PC-3 (cell line): ENCODE measurements at regions not wholly inside any gene's neighbourhood (a gene's known extent, or its start where the extent isn't known, plus 50 kb on each side); places are given as distances from the start of the nearest gene placed in this dataset.

Experiments used
- ATAC-seq: fragments of 200-7000 bp; cut with Tn5 transposase; 2 replicates; pipeline ENCODE4 v1.9.1; 2020; ENCODE audit warnings: mild to moderate bottlenecking, moderate library complexity
- BruUV-seq: library from RNA; stranded (reverse); fragments of 400-500 nt; replicated peaks from 2 replicates; lab custom pipeline; 2021; lab: Mats Ljungman, UMichigan
- CTCF ChIA-PET: fragments of 300-600 bp; sonication (Branson Sonifier 250); formaldehyde crosslinking; loops from one replicate; lab custom pipeline; 2022; ENCODE audit warnings: antibody characterized with exemption; lab: Charles Lee
- POLR2A ChIA-PET: fragments of 300-600 bp; sonication (Branson Sonifier 250); formaldehyde crosslinking; loops from one replicate; lab custom pipeline; 2022; ENCODE audit warnings: antibody characterized with exemption; ENCODE audit not compliant: unreplicated experiment; lab: Charles Lee
- DNase-seq: peaks from one replicate; pipeline ENCODE4 v3.0.0-alpha.2; 2015
- H2AFZ ChIP-seq: fragments of 300-600 bp; sonication (generic); 2 replicates; pipeline ENCODE4 v1.6.0; 2016; ENCODE audit warnings: antibody characterized with exemption, low read length
- H3F3A ChIP-seq: fragments of 300-600 bp; sonication (generic); one replicate; pipeline ENCODE4 v1.6.0; 2017; ENCODE audit warnings: antibody characterized with exemption, low read length, control low read depth, mild to moderate bottlenecking; ENCODE audit not compliant: unreplicated experiment
- H3K27ac ChIP-seq: fragments of 300-600 bp; sonication (generic); 2 replicates; pipeline ENCODE4 v1.5.1; 2016; ENCODE audit warnings: mild to moderate bottlenecking, low read length
- H3K27me3 ChIP-seq: fragments of 300-600 bp; sonication (generic); 2 replicates; pipeline ENCODE4 v1.6.1; 2016; ENCODE audit warnings: low read length, mixed read lengths
- H3K36me3 ChIP-seq: fragments of 300-600 bp; sonication (generic); 2 replicates; pipeline ENCODE4 v1.6.1; 2016; ENCODE audit warnings: low read depth, mixed run types, low read length, mixed read lengths
- H3K4me1 ChIP-seq: fragments of 300-600 bp; sonication (generic); 2 replicates; pipeline ENCODE4 v1.5.1; 2016; ENCODE audit warnings: low read length; ENCODE audit not compliant: insufficient read depth
- H3K4me2 ChIP-seq: fragments of 300-600 bp; sonication (generic); 2 replicates; pipeline ENCODE4 v1.6.0; 2016; ENCODE audit warnings: low read length
- H3K4me3 ChIP-seq: fragments of 300-600 bp; sonication (generic); 2 replicates; pipeline ENCODE4 v1.5.1; 2016; ENCODE audit warnings: mild to moderate bottlenecking, low read length, mixed read lengths
- H3K79me2 ChIP-seq: fragments of 300-600 bp; sonication (generic); 2 replicates; pipeline ENCODE4 v1.6.1; 2017; ENCODE audit warnings: low read length, mixed read lengths
- H3K9ac ChIP-seq: fragments of 300-600 bp; sonication (generic); 2 replicates; pipeline ENCODE4 v1.6.0; 2016; ENCODE audit warnings: mild to moderate bottlenecking, low read length
- H3K9me2 ChIP-seq: fragments of 300-600 bp; sonication (generic); replicated peaks from 2 replicates; pipeline ENCODE4 v1.6.1; 2016; ENCODE audit warnings: mixed run types, low read length, mixed read lengths
- H3K9me3 ChIP-seq: fragments of 300-600 bp; sonication (generic); 2 replicates; pipeline ENCODE4 v1.6.1; 2016; ENCODE audit warnings: low read length, mixed read lengths
- H4K20me1 ChIP-seq: fragments of 300-600 bp; sonication (generic); 2 replicates; pipeline ENCODE4 v1.6.1; 2016; ENCODE audit warnings: low read length, mixed read lengths
- CTCF ChIP-seq: fragments of 300-600 bp; sonication (generic); conservative IDR thresholded peaks from 2 replicates; pipeline ENCODE4 v1.5.1; 2017; ENCODE audit warnings: antibody characterized with exemption, low read depth, mild to moderate bottlenecking, low read length
- EZH2 ChIP-seq: fragments of 300-600 bp; sonication (generic); IDR thresholded peaks from one replicate; pipeline ENCODE4 v1.6.1; 2017; ENCODE audit warnings: antibody characterized with exemption, mild to moderate bottlenecking, low read length; ENCODE audit not compliant: unreplicated experiment
- EZH2phosphoT487 ChIP-seq: fragments of 300-600 bp; sonication (generic); IDR thresholded peaks from 2 replicates; pipeline ENCODE4 v1.6.1; 2018; ENCODE audit warnings: mild to moderate bottlenecking, antibody characterized with exemption, low read length, borderline replicate concordance
- intact Hi-C: fragments of 100-400 bp; cut with micrococcal nuclease; formaldehyde crosslinking; loops from 2 replicates; pipeline ENCODE4 v1.9.0; 2023

GRCh38 chr21:22438428-22439086, 1440.3 kb downstream of the NCAM2 start:
- CTCF ChIA-PET = no interaction called here
- H3F3A ChIP-seq = no peaks in the 10 kb centered on the region
- H3K4me1 ChIP-seq = no peaks in the 10 kb centered on the region
- H3K27me3 ChIP-seq = no peaks in the 10 kb centered on the region
- H3K36me3 ChIP-seq = no peaks in the 10 kb centered on the region
- no peaks in the 10 kb centered on the region for H3K9me3 ChIP-seq
- DNase-seq (no peak), ATAC-seq (no peak)
- H3K4me2 ChIP-seq = 0 out of 2 replicates have a peak overlapping the region, but pooled peaks have one; percentile 42
- H3K9me2 ChIP-seq = no peaks in the 10 kb centered on the region
- H3K79me2 ChIP-seq = no peaks in the 10 kb centered on the region
- POLR2A ChIA-PET = no interaction called here
- H3K9ac ChIP-seq = no peak overlapping the region
- H3K27ac ChIP-seq = no peak overlapping the region
- BruUV-seq = no TSS peak
- no peaks in the 10 kb centered on the region for H4K20me1 ChIP-seq
- peak; percentile 25; the same call in 1 of the 2 replicates for TF ChIP-seq CTCF
- TF ChIP-seq EZH2 = no peak
- TF ChIP-seq EZH2phosphoT487 = no peak
- intact Hi-C loops = no loop called here
- peak overlapping the region; percentile 79 for H2AFZ ChIP-seq
- 0 out of 2 replicates have a peak overlapping the region, but pooled peaks have one; percentile 7 for H3K4me3 ChIP-seq

DNA sequence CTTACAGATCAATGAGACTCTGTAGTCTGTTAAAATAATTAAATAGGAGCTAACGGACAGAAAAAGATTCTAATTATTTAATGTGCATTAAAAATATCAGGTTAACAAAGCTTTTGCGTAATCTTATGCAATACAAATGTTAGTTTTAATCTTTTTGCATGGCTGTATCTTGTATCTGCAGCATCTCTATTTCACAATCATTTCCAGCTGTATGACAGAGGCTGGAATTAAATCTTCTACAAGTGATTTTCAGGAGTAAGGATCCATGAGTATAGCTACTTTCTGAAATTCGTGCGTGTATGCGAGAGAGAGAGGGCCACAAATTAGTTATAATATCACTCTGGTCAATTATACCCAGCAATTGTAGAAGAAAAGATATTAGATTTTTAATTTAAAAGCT, 1446.8 kb downstream of the NCAM2 start:
- CTCF ChIA-PET = interaction anchor here (0.7 kb wide), 1 partner anchor 1600 kb away, joined by 3 read pairs; no protein-coding TSS in a partner anchor
- no peak overlapping the region for H3K4me2 ChIP-seq
- DNase-seq (no peak), ATAC-seq (no peak)
- POLR2A ChIA-PET = no interaction called here
- TF ChIP-seq EZH2 (no peak), EZH2phosphoT487 (no peak), CTCF (no peak)
- H3F3A ChIP-seq = no peaks in the 10 kb centered on the region
- no peak overlapping the region for H3K9ac ChIP-seq
- H3K36me3 ChIP-seq = no peaks in the 10 kb centered on the region
- H3K4me1 ChIP-seq = no peaks in the 10 kb centered on the region
- BruUV-seq = no TSS peak
- H3K9me2 ChIP-seq = no peaks in the 10 kb centered on the region
- no peaks in the 10 kb centered on the region for H3K79me2 ChIP-seq
- H2AFZ ChIP-seq = no peak overlapping the region
- no peak overlapping the region for H3K27ac ChIP-seq
- no peaks in the 10 kb centered on the region for H3K9me3 ChIP-seq
- intact Hi-C loops = no loop called here
- no peaks in the 10 kb centered on the region for H4K20me1 ChIP-seq
- no peak overlapping the region for H3K4me3 ChIP-seq
- no peaks in the 10 kb centered on the region for H3K27me3 ChIP-seq

DNA sequence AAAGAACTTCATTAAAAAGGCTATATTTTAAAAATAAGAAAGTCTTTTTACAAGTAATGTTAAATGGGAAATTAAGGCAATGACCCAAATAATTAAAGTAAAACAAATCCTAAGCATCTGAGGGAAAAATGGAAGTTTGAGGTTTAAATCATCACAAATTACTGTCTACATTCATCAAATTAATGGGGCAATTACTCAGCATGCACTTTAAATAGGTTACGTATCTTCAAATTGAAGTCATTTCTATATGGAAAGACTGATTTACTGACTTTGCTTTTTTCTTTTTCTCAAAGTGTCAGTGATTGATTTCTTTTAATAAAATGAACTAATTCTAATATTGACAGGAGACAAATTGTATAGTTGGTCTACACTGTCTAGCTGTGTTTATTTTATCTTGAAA, 1452.3 kb downstream of the NCAM2 start:
- ChIA-PET POLR2A (no interaction called here), CTCF (no interaction called here)
- Histone ChIP-seq H3K4me1 (no peaks in the 10 kb centered on the region), H2AFZ (no peak overlapping the region), H3K4me3 (no peak overlapping the region), H3K9me3 (no peaks in the 10 kb centered on the region), H3K27me3 (no peaks in the 10 kb centered on the region), H4K20me1 (no peaks in the 10 kb centered on the region), H3F3A (no peaks in the 10 kb centered on the region), H3K4me2 (no peak overlapping the region), H3K9ac (no peak overlapping the region), H3K36me3 (no peaks in the 10 kb centered on the region), H3K9me2 (no peaks in the 10 kb centered on the region), H3K27ac (no peak overlapping the region), H3K79me2 (no peaks in the 10 kb centered on the region)
- ATAC-seq (no peak), DNase-seq (no peak)
- TF ChIP-seq CTCF (no peak), EZH2phosphoT487 (no peak), EZH2 (no peak)
- BruUV-seq = no TSS peak
- intact Hi-C loops = no loop called here
